Fibroblast of skin of right quadriceps (primary cell): ENCODE measurements at regions not wholly inside any gene's neighbourhood (a gene's known extent, or its start where the extent isn't known, plus 50 kb on each side); places are given as distances from the start of the nearest gene placed in this dataset.
"Not testable (repeated sequence)": the region's sequence is repeated elsewhere in the genome, so short reads cannot be mapped to it uniquely, and the experiment has no call there.

Experiments
- DNase-seq: peaks from one replicate; pipeline ENCODE4 v3.0.0-alpha.2; 2013

DNA sequence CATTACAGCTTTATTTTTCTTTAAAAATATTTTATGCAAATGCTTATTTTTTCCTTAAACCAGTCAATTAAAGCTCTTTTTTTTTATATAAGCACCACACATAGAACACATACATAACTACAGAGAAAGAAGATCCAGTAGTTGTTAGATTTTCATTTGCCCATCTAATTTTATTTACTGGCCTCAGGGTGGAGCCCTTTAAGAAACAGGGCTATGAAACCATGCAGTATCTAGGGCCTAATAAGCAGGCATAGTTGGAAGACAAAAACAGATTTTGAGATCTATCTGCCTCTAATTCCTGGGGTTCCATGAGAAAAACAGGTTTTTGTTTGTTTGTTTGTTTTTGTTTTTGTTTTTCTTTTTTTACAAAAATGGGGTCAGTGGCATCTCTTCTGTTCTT is 120.6 kb downstream of the BCHE start:
- no peak for DNase-seq

GRCh38 chr3:165713479-165713878 is 123.7 kb downstream of the BCHE start:
- DNase-seq = no peak

DNA sequence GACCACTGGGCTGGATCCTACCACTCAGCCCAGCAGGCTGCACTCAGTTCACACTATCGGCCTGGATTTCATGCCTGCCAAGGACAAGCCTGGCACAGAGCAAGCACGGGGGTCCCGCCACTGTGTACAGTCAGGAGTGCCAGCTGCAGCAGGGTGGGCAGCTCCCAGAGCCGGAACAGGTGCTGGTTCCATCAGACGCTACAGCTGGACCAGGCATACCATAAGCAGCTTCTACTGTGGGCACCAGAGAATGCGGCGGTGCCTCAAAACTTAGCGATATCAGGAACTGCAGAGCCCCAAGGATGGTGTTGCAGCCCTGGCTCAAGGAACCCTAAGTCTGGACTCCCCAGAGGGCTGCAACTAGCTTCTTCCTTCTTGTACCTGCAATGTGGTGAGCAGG is 124.8 kb downstream of the BCHE start:
- DNase-seq = no peak

DNA sequence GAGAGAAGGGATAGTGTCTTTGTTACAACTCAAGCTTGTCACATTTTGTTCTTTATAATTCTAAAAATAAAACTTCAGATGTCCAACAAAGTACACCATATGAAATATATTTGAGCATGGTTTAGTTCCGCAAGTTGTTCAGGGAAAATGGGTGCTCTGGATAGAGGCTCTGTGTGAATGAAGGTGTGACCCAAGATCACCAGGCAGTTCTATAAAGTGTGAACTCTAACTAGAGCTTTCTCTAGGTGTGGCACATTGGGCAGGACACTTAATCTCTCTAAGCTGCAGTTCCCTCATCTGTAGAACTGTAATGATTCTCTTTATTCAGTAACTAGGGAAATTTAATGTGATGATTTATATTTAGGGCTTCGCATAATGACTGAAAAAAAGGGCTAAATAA is 139.3 kb downstream of the BCHE start:
- DNase-seq = no peak

- DNase-seq = no peak
Measured at GRCh38 chr3:165696496-165696895, 140.7 kb downstream of the BCHE start.

DNA sequence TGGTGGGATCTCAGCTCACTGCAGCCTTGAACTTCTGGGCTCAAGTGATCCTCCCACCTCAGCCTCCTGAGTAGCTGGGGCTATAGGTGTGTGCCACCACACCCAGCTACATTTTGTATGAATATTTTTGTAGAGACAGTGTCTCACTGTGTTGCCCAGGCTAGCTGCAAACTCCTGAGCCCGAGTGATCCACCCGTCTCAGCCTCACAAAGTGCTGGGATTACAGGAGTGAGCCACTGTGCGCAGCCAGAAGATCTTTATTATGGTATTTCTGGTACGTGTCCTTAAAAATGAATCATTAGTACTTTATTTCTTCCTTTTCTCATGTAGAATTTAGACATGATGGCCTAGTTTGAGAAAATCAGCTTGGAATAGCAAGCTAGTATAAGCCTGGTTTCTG is 153.3 kb downstream of the BCHE start:
- no peak for DNase-seq

- DNase-seq = no peak
Measured at GRCh38 chr3:165682734-165683133, 154.5 kb downstream of the BCHE start.

- DNase-seq = no peak
Measured at GRCh38 chr3:165669967-165670366, 167.3 kb downstream of the BCHE start.

GRCh38 chr3:165669504-165669903 is 167.7 kb downstream of the BCHE start:
- peak; percentile 21 for DNase-seq

DNA sequence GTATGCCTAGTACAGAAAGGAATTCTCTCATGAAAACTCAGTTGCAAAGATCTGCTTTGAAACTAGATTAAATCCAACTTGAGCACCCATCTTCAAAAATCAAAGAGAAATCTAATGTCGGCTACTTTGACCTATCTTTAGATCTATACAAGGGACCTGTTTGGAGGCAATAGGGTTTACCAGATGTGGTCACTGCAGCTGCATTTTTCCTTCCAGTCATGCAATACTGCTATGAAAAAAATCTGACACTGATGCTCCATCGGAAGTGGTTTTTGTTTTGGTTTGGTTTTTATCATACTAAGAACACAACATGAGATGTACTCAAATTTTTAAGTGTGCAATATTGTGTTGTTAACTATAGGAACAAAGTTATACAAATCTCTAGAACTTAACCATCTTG is 169.5 kb downstream of the BCHE start:
- DNase-seq = no peak

- no peak for DNase-seq
Measured at GRCh38 chr3:165658027-165658426, 179.2 kb downstream of the BCHE start.

- DNase-seq = no peak
Measured at GRCh38 chr3:165653130-165653778, 184.0 kb downstream of the BCHE start.

- DNase-seq = not testable (repeated sequence)
Measured at GRCh38 chr3:165649282-165649681, 187.9 kb downstream of the BCHE start.

DNA sequence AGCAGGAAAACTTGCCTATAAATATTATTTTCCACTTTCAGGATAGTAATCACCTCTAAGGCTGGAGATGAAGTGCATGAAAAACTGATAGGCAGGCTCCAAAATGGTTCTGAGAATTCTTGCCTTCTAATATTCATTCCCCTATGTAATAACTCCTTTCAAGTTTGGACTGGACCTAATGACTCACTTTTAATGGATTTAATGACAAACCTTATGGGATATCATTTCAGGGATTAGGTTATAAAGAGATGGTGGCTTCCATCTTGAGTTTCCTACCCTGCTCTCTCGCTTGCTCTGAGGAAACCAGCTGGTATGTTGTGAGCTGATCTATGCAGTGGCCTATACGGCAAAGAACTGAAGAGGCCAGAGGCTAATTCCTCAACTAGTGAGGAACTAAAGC is 192.0 kb downstream of the BCHE start:
- DNase-seq = no peak

GRCh38 chr3:165644331-165644730 is 192.9 kb downstream of the BCHE start:
- peak; percentile 3 for DNase-seq

DNA sequence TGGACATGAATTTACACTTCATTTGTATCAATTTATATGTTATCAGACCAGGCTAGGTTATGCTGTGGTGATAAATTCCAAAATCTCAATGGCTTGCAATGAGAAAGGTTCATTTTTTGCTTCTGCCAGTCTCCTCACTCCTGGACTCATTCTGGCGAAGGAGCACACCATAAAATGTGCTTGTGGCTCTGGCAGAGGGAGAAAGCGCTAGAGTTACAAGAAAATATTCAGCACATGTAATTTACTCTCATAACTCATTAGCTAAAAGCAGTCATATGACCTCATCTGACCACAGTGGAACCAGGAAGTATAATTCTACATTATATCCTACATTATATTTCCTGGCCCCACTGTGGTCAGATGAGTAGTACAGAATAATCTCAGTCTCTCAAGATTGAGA is 193.8 kb downstream of the BCHE start:
- DNase-seq = peak; percentile 87

GRCh38 chr3:165642761-165643420 is 194.3 kb downstream of the BCHE start:
- DNase-seq = peak; percentile 99

DNA sequence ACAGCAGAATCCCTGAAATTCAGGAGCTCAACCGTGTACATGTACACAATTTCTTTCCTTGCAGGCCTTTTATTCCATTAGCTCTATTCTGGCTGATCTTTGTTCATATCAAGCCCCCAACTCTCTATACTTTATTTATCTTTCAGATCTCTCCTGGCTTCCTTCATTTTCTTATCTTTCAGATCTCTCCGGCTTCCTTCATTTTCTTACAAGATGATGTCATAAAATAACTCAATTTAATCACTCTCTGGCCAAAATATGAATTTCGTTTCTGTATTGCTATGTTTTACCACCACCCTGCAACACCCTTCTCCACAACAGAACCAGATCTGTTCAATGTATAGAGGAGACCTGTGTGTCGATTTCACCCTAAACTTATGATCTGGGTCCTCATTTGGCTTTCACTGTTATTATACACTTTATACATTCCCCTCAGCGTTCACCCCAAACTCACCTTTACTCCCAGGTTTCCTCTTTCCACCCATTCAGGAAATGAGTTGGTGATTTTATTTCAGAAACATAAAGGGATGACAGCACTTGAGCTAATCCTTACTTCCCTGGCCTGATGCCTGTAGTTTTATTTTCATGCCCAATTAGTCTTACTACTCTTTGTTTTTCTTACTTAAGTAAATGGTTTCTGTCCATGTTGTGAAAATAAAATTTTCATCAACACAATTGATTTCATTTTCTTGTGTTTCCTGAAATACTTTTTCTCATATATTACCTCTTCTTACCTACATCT is 195.5 kb downstream of the BCHE start:
- DNase-seq = no peak

- no peak for DNase-seq
Measured at GRCh38 chr3:165640970-165641369, 196.3 kb downstream of the BCHE start.

GRCh38 chr3:165640031-165640430 is 197.2 kb downstream of the BCHE start:
- no peak for DNase-seq

- peak; percentile 2 for DNase-seq
Measured at GRCh38 chr3:165638034-165638433, 199.2 kb downstream of the BCHE start.

DNA sequence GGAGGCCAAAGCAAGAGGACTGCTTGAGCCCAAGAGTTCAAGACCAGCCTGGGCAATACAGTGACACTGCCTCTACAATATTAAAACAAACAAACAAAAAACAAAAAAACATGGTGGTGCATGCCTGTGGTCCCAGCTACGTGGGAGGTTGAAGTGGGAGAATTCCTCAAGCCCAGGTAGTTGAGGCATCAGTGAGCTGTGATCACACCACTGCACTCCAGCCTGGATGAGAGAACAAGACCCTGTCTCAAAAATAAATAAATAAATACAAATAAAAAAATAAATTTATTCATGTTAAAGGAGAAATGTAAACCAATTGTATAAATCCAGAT is 200.6 kb downstream of the BCHE start:
- DNase-seq = no peak

GRCh38 chr3:165635791-165636683 is 201.2 kb downstream of the BCHE start:
- DNase-seq = no peak
